ENCODE measurements at regions not wholly inside any gene's neighbourhood (a gene's known extent, or its start where the extent isn't known, plus 50 kb on each side); places are given as distances from the start of the nearest gene placed in this dataset.

DNA sequence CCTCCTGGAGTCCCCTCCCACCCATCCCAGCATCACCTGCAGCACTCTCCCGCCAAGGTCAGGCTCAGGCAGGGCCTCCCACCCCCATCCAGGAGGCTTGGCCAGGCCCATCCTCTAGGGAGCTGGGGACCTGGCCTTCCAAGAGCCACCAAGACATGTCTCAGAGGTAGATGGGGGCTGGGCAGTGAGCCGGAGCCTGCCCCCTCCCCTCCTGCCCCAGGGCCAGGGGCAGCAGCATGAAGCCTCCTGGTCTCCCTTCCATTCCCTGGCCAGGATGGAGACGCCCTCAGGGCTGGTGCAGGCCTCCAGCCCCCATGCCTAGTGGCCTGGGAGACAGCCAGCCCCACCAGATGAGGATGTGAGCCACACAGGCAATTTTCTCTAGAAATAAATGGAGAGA is 69.3 kb upstream of the C14orf180 start:
- ATAC-seq (no peak), DNase-seq (no peak)
- Histone ChIP-seq H3K9me3 (no peaks in the 10 kb centered on the region), H3K4me3 (no peak overlapping the region), H3K36me3 (ENCODE audit: low read depth) (no peaks in the 10 kb centered on the region), H3K4me1 (ENCODE audit: low read depth) (no peaks in the 10 kb centered on the region)
- TF ChIP-seq, protein P1, sequence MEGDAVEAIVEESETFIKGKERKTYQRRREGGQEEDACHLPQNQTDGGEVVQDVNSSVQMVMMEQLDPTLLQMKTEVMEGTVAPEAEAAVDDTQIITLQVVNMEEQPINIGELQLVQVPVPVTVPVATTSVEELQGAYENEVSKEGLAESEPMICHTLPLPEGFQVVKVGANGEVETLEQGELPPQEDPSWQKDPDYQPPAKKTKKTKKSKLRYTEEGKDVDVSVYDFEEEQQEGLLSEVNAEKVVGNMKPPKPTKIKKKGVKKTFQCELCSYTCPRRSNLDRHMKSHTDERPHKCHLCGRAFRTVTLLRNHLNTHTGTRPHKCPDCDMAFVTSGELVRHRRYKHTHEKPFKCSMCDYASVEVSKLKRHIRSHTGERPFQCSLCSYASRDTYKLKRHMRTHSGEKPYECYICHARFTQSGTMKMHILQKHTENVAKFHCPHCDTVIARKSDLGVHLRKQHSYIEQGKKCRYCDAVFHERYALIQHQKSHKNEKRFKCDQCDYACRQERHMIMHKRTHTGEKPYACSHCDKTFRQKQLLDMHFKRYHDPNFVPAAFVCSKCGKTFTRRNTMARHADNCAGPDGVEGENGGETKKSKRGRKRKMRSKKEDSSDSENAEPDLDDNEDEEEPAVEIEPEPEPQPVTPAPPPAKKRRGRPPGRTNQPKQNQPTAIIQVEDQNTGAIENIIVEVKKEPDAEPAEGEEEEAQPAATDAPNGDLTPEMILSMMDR (IDR thresholded peaks at IDR 0.05): no peak
- intact Hi-C loops (cut with DNase I, micrococcal nuclease): no loop called here

DNA sequence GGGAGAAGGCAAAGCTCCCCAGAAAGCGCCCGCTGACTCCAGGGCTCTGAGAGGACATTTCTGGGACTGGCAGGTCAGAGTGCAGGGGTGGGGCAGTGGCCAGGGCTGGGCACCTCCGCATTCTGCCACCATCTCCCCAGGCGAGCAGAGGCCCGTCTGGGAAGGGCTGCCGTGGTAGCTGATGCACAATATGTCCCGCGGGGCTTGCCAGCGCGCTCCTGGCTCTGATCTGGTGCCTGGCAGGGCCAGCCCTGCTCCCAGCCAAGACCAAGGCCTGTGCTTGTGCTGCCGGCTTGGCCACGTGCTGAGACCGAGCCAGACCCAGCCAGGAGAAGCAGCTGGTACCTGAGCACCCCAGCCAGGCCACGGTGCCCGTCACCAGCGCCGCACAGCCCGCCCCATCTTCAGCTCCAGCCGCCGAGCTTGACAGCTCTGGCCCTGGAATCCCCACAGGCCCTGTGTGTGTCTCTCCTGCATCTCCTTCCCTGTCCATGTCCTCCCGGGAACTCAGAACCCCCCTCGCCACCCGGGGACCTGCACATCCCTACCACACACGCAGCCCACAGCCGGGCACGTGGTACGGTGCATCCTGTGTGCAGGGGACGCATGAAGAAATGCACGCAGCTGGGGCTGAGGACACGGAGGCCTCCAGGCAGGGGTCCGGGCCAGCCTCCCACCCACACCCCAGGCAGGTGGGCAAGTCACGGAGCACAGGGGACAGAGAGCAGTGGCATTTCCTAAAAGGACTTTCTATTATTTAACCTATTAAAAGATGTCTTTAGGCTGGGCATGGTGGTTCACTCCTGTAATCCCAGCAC is 68.6 kb upstream of the C14orf180 start:
- H3K4me1 ChIP-seq (ENCODE audit: low read depth): no peaks in the 10 kb centered on the region
- TF ChIP-seq, protein P1 (IDR thresholded peaks at IDR 0.05): no peak
- intact Hi-C loops (cut with DNase I, micrococcal nuclease): no loop called here
- ATAC-seq (no peak), DNase-seq (no peak)
- H3K36me3 ChIP-seq (ENCODE audit: low read depth): no peaks in the 10 kb centered on the region
- no peaks in the 10 kb centered on the region for H3K9me3 ChIP-seq
- no peak overlapping the region for H3K4me3 ChIP-seq

DNA sequence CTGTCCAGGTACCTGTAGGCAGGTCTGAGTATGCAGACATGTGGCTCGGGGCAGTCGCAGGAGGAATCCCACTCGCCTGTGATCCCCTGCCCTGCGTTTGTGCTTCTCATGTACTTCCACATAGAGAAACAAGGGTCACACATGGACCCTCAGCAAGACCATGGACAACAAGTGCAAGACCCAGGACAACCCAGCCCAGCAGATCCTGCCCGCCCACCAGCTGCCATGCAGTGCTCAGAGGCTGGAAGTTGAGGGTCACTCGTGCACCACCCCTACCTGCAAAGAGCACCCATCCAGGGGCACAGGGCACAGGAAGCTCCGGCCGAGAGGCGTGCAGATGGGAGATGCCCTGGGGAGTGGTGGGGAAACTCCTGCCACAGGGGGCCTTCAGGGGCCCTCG is 67.5 kb upstream of the C14orf180 start:
- no peak for ATAC-seq
- DNase-seq: no peak

DNA sequence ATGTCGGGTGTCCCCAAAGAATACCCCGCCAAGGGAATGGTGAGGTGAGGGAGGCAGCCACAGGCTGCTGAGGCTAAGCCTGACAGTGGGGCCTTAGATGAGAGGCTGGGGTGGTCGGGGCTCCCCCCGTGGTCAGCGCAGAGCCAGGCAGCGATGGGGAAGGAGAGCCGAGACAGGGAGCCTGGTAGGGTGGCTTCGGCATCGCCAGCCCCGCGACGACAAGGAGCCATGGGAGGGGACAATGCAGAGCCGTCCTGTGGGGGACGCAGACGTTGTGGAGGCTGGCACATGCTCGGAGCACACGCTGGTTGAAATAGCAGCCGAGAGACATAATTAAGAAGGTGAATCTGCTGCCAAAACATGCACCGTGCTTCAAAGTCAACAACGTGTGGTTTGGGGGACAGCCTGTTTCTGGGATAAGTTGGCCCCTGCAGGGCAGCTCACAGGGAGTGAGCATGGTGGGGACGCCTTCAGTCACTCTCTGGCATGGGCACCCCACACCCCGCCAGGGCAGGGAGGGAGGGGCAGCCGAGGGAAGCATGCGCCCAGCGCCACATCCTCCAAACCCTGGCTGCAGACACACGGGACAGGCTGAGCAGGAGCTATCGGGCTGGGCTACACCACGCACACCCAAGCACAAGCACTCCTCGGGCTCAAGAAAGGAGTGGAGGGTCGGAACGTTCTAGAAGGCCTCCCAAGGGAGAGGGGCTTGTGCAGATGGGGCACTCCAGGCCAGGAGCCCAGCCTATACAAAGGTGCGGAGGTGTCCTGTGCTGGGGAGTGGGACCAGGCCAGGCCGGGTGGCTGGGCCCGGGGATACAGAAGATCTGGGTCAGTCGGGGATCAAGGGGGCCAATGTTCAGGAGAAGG is 66.6 kb upstream of the C14orf180 start:
- Histone ChIP-seq H3K36me3 (ENCODE audit: low read depth) (no peaks in the 10 kb centered on the region), H3K9me3 (peaks cover 2% of the 10 kb centered on the region), H3K4me1 (ENCODE audit: low read depth) (no peaks in the 10 kb centered on the region), H3K4me3 (no peak overlapping the region)
- no peak for ATAC-seq
- intact Hi-C loops (cut with DNase I, micrococcal nuclease): no loop called here
- TF ChIP-seq, protein P1 (IDR thresholded peaks at IDR 0.05): no peak
- DNase-seq: no peak

More for the DNA sequence above, 67.5 kb upstream of the C14orf180 start:
- H3K36me3 ChIP-seq (ENCODE audit: low read depth): no peaks in the 10 kb centered on the region
- intact Hi-C loops (cut with DNase I, micrococcal nuclease): no loop called here
- no peaks in the 10 kb centered on the region for H3K4me1 ChIP-seq (ENCODE audit: low read depth)
- H3K4me3 ChIP-seq: no peak overlapping the region
- TF ChIP-seq, protein P1 (IDR thresholded peaks at IDR 0.05): no peak
- H3K9me3 ChIP-seq: no peaks in the 10 kb centered on the region

DNA sequence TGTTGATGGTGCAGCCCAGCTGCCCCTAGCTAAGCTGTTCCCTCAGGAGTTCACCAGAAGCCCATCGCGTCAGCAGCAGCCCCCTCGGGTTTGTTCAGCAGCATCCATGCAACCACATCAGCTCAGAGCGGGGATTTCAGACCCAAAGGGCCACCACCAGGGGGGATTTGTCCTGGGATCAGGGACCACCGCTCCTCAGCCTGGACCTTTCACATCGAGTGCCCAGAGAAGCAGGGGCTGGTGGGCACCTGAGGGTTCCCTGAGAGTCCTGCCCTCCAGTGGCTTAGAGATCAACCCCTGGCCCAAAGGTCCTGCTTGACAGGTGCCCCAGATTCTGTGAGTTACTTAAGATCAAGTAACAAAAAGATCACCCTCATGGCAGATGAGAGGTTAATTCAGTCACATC is 65.9 kb upstream of the C14orf180 start:
- no peaks in the 10 kb centered on the region for H3K4me1 ChIP-seq (ENCODE audit: low read depth)
- peaks cover 2% of the 10 kb centered on the region for H3K9me3 ChIP-seq
- intact Hi-C loops (cut with DNase I, micrococcal nuclease): no loop called here
- ATAC-seq: no peak
- H3K36me3 ChIP-seq (ENCODE audit: low read depth): no peaks in the 10 kb centered on the region
- DNase-seq: no peak
- no peak overlapping the region for H3K4me3 ChIP-seq
- TF ChIP-seq, protein P1 (IDR thresholded peaks at IDR 0.05): no peak

Data from mucosa of descending colon (tissue), 3 donors.